ENCODE measurements at regions not wholly inside any gene's neighbourhood (a gene's known extent, or its start where the extent isn't known, plus 50 kb on each side); places are given as distances from the start of the nearest gene placed in this dataset.

GRCh38 chr9:25571491-25571890, 106.8 kb downstream of the TUSC1 start:
- TF ChIP-seq POLR2A (IDR thresholded peaks at IDR 0.05; ENCODE audit: low read length) = no peak
- no peak for TF ChIP-seq GATA1 (IDR thresholded peaks at IDR 0.05; ENCODE audit: low read depth, low read length)
